GM12864 (cell line): ENCODE measurements at regions not wholly inside any gene's neighbourhood (a gene's known extent, or its start where the extent isn't known, plus 50 kb on each side); places are given as distances from the start of the nearest gene placed in this dataset.
A peak's percentile ranks its signal among the peaks of the same experiment; 100 is the strongest.
"Not testable (repeated sequence)": the region's sequence is repeated elsewhere in the genome, so short reads cannot be mapped to it uniquely, and the experiment has no call there.

ENCODE experiments used
- DNase-seq: peaks from one replicate; pipeline ENCODE4 v3.0.0-alpha.2; 2011; ENCODE audit warnings: low read depth
- H3K4me3 ChIP-seq: 2 replicates; pipeline ENCODE4 v1.5.1; 2011; ENCODE audit warnings: mild to moderate bottlenecking, low read depth, low read length, control low read depth
- TF ChIP-seq, protein P1 (sequence below): IDR thresholded peaks from 2 replicates; pipeline ENCODE4 v1.5.1; 2011; ENCODE audit warnings: low read depth, mild to moderate bottlenecking, moderate library complexity, low read length, control low read depth, inconsistent platforms; ENCODE audit errors: missing control alignments

DNA sequence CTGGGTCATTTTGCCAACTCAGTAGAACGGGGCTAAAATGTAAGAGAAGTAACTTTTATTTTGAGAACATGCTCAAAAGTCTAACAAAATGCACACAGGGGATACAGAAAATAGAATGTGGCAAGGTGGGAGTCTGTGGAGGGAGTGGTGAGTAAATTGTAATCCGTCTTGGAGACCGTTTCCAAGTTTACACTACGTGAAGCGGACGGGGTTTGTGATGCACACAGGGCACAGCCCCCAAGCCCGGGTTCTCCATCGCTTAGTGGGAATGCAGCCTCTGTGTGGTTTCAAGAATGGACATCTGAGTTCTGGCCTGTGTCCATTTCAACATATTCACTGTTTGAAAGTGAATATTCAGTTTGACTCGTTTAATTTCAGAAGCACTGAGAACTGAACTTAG, 65.0 kb upstream of the TMEM18 start:
- H3K4me3 ChIP-seq: no peak overlapping the region
- TF ChIP-seq, protein P1, sequence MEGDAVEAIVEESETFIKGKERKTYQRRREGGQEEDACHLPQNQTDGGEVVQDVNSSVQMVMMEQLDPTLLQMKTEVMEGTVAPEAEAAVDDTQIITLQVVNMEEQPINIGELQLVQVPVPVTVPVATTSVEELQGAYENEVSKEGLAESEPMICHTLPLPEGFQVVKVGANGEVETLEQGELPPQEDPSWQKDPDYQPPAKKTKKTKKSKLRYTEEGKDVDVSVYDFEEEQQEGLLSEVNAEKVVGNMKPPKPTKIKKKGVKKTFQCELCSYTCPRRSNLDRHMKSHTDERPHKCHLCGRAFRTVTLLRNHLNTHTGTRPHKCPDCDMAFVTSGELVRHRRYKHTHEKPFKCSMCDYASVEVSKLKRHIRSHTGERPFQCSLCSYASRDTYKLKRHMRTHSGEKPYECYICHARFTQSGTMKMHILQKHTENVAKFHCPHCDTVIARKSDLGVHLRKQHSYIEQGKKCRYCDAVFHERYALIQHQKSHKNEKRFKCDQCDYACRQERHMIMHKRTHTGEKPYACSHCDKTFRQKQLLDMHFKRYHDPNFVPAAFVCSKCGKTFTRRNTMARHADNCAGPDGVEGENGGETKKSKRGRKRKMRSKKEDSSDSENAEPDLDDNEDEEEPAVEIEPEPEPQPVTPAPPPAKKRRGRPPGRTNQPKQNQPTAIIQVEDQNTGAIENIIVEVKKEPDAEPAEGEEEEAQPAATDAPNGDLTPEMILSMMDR: no peak
- no peak for DNase-seq

DNA sequence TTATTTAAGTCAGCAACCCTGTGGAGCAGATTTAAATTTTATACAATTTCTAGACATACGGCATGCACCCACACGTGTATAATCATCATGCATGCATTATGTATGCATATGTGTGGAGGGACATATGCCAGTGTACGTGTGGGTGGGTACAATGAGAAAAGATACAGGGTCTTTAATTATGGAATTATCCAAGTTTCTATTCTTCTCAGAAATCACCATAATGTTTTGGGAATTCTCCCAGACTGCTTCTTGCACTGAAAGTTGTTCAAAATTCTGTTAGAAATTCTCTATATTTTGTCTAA, 63.9 kb upstream of the TMEM18 start:
- no peak overlapping the region for H3K4me3 ChIP-seq
- DNase-seq: no peak

DNA sequence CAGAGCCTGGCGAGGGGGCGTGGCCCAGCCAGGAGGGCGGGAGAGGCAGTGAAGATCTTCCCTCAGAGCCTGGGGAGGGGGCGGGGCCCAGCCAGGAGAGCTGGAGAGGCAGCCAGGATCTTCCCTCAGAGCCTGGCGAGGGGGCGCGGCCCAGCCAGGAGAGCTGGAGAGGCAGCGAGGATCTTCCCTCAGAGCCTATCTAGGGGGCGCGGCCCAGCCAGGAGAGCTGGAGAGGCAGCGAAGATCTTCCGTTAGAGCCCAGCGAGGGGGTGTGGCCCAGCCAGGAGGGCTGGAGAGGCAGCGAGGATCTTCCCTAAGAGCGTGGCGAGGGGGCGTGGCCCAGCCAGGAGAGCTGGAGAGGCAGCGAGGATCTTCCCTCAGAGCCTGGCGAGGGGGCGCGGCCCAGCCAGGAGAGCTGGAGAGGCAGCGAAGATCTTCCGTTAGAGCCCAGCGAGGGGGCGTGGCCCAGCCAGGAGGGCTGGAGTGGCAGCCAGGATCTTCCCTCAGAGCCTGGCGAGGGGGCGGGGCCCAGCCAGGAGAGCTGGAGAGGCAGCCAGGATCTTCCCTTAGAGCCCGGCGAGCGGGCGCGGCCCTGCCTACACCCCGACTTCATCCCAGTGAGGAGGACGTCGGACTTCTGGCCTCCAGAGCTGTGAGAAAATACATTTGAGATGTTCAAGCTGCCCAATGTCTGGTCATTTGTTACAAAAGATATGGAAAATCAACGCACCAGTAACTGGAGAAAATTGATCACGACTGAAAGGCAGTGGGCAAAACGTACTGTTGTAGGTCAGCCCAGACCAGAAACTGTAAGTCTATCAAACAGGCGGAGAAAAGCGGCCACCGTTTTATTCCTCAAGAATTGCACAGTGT, 63.4 kb upstream of the TMEM18 start:
- not testable (repeated sequence) for DNase-seq
- peak overlapping the region; percentile 50 for H3K4me3 ChIP-seq

More for the DNA sequence above, 63.9 kb upstream of the TMEM18 start:
- TF ChIP-seq, protein P1: no peak

DNA sequence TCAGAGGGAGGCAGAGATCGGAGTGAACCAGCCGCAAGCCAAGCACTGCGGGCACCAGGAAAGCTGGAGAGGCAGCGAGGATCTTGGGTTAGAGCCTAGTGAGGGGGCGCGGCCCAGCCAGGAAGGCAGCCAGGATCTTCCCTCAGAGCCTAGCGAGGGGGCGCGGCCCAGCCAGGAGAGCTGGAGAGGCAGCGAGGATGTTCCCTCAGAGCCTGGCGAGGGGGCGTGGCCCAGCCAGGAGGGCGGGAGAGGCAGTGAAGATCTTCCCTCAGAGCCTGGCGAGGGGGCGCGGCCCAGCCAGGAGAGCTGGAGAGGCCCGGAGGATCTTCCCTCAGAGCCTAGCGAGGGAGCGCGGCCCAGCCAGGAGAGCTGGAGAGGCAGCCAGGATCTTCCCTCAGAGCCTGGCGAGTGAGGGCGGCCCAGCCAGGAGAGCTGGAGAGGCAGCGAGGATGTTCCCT, 62.7 kb upstream of the TMEM18 start:
- H3K4me3 ChIP-seq: peak overlapping the region; percentile 50
- DNase-seq: not testable (repeated sequence)

DNA sequence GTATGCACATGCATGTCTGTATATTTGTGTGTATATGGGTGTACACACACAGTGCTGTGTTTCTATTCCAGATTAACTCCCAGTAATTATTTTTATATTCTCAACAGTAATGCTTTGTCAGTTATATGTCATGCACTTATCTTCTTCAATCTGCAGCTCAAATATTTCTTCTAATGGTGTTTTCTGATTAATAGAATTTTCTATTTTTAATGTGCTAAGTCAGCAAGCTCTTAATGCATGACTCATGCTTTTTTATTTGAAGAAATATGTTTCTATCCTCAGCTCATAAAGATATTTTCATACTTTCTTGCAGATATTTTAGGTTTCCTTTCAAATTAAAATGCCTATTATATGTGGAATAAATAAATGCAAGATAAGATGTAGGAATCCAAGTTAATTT, 59.7 kb upstream of the TMEM18 start:
- no peak for DNase-seq
- H3K4me3 ChIP-seq: no peak overlapping the region
- TF ChIP-seq, protein P1: no peak

DNA sequence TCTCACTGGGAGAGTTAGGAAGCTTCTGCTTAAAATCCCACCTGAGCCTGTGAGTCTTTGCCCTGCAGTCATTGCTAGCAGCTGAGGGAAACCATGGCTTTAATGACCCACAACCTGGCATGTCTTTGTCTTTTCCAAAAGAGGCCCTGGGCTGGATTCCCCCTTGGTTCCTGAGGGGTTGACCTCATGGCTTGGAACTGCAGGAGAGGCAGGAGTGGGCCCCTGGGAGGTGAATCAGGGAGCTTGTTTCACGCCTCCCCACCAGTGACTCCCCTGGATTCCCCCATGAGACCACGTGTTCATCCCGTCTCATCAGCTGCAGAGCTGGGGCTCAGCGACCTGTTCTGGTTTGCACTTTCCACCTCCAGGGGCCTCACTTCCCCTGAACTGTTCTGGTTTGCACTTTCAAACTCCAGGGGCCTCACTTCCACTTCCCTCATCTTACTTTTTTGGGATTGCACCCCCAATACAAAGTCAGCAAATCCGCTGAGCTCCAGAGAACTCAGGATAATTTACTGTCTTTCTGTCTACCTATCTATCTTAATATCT, 58.5 kb upstream of the TMEM18 start:
- TF ChIP-seq, protein P1: peak; percentile 14
- DNase-seq: no peak
- H3K4me3 ChIP-seq: no peak overlapping the region

DNA sequence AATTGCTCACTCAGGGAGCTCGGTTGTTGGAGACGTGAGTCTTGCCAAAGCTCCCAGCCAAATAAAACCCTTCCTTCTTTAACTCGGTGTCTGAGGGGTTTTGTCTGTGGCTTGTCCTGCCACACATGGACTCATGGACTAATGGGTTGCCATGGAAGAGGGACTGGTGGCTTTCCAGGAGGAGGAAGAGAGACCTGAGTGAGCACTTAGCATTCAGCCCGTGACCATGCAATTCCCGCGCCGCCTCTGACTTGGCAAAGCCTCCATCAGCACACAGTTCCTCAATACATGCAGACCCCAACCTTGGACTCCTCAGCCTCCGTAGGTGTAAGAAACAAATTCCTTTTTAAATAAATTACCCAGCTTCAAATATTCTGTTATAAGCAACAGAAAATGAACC, 57.3 kb upstream of the TMEM18 start:
- H3K4me3 ChIP-seq: no peak overlapping the region
- TF ChIP-seq, protein P1: no peak
- no peak for DNase-seq

DNA sequence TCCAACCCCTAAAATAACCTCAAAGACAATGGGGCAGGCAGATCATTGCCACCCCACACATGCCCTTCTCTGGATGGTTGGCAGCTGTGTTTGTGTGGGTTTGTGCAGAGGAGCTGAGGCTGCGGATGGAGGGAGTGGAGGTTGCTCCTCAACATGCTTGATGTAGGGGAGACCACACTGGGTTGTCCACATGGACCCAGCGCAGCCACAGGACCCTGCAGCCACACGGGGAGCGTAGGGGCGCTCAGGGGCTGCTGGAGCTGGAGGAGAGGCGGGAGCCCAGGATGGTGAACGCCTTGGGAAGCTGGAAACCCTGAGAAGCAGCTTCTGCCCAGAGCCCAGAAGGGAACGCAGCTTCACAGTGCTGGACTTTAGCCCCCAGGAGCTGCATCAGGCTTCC, 56.3 kb upstream of the TMEM18 start:
- no peak overlapping the region for H3K4me3 ChIP-seq
- DNase-seq: no peak
- TF ChIP-seq, protein P1: no peak
